GM10266 (cell line): ENCODE measurements at regions not wholly inside any gene's neighbourhood (a gene's known extent, or its start where the extent isn't known, plus 50 kb on each side); places are given as distances from the start of the nearest gene placed in this dataset.

Source experiments
- DNase-seq: peaks from one replicate; pipeline ENCODE4 v3.0.0; 2012; ENCODE audit errors: extremely low spot score
- TF ChIP-seq, protein P1 (sequence below): IDR thresholded peaks from 2 replicates; pipeline ENCODE4 v1.5.1; 2012; ENCODE audit warnings: mild to moderate bottlenecking, low read depth; ENCODE audit not compliant: control insufficient read depth, insufficient read depth; ENCODE audit errors: missing control alignments

DNA sequence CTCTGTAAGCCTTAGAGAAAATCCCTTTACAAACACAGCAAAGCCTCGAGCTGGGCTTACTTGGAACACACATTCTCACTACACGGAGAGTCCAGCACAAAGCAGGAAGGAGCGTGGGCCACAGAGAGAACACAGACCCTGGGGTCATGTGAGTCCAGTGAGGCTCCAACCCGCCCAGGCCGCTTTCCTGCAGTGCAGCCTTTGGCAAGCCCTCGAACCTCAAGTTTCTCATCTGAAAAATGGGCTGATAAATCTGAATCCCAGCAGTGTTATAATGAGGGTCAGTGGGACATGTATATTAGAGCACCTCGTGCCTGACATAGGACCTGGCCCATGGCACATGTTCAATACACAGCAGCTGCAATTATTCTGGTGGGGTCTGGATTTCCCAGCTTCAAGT is 305.5 kb upstream of the SULF2 start:
- no peak for DNase-seq
- TF ChIP-seq, protein P1, sequence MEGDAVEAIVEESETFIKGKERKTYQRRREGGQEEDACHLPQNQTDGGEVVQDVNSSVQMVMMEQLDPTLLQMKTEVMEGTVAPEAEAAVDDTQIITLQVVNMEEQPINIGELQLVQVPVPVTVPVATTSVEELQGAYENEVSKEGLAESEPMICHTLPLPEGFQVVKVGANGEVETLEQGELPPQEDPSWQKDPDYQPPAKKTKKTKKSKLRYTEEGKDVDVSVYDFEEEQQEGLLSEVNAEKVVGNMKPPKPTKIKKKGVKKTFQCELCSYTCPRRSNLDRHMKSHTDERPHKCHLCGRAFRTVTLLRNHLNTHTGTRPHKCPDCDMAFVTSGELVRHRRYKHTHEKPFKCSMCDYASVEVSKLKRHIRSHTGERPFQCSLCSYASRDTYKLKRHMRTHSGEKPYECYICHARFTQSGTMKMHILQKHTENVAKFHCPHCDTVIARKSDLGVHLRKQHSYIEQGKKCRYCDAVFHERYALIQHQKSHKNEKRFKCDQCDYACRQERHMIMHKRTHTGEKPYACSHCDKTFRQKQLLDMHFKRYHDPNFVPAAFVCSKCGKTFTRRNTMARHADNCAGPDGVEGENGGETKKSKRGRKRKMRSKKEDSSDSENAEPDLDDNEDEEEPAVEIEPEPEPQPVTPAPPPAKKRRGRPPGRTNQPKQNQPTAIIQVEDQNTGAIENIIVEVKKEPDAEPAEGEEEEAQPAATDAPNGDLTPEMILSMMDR: no peak

- no peak for DNase-seq
These were observed 305.0 kb upstream of the SULF2 start for GRCh38 chr20:48090314-48090713.

DNA sequence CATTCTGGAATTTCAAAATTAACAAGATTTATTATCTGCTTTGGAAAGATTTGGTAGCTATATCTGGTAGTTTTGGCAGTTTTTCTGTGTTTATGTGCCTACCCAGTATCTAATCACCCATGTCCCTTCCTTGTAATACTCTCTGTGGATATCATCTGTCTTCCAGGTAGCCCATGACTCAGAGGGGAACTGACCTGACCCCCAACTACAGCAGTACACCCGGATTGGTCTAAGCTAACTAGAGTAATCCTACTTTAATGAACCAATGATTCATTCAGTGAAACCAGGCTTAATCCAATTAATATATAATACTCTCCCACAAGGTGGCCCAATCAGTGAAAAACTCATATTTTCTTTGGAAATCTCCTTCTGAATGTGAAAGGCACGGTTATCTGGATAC is 295.3 kb upstream of the SULF2 start:
- DNase-seq: no peak
- TF ChIP-seq, protein P1: no peak

More at GRCh38 chr20:48090314-48090713, 305.0 kb upstream of the SULF2 start:
- TF ChIP-seq, protein P1: no peak

- TF ChIP-seq, protein P1: no peak
- DNase-seq: no peak
These were observed 293.7 kb upstream of the SULF2 start for GRCh38 chr20:48079028-48079427.

DNA sequence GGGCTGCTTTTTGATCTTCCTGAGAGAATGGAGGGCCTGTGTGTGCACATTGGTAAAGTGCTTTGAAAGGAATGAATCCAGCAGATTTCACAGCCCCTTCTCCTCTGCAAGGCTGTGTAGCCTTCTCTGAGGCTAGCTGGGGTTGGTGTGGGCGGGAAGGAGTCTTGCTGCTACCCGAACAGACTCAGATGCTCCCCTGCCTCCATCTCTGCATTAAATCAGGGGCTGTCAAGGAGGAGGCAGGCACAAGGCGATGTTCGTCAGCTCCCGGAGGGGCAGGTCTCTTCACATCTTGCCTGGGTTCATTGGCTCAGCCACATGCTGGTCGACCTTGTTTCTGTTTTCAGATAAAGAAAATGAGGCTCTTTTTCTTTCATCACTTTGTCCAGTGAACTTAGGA is 291.5 kb upstream of the SULF2 start:
- TF ChIP-seq, protein P1: no peak

DNA sequence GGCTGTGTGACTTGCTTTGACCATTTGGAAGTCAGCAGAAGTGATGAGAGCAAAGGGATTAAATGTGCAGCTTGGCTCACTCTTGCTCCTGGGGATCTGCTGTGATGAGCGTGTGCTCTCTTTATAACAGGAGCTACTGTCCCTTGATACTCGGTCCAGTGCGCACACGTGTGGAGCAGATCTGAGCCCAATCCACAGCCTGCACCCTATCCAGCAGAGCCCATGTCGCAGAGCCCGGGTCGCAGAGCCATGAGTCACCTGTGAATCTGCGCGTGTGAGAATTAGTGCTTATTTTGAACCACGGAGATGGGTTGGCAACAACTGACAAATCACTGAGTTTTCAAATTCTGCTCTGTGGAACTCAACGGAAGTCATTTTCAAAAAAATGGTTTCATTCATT is 291.0 kb upstream of the SULF2 start:
- TF ChIP-seq, protein P1: no peak
- no peak for DNase-seq

More for the DNA sequence above, 291.5 kb upstream of the SULF2 start:
- DNase-seq: no peak

GRCh38 chr20:48075591-48076174 is 290.4 kb upstream of the SULF2 start:
- TF ChIP-seq, protein P1: no peak
- no peak for DNase-seq
